HCT116 (cell line): ENCODE measurements at regions not wholly inside any gene's neighbourhood (a gene's known extent, or its start where the extent isn't known, plus 50 kb on each side); places are given as distances from the start of the nearest gene placed in this dataset.

Experiments used
- ATAC-seq: fragments of 200-7000 bp; cut with Tn5 transposase; 2 replicates; pipeline ENCODE4 v1.9.1; 2020; ENCODE audit warnings: mild to moderate bottlenecking, moderate library complexity
- BruUV-seq: library from RNA; stranded (reverse); fragments of 400-500 nt; replicated peaks from 2 replicates; lab custom pipeline; 2021; lab: Mats Ljungman, UMichigan
- CTCF ChIA-PET: fragments of 300-600 bp; sonication (Branson Sonifier 250); formaldehyde crosslinking; loops from one replicate; lab custom pipeline; 2021; ENCODE audit warnings: antibody characterized with exemption; lab: Charles Lee
- POLR2A ChIA-PET: fragments of 300-600, 350-600 bp; sonication (Branson Sonifier 250); formaldehyde crosslinking; loops from one replicate; lab custom pipeline; 2021; ENCODE audit warnings: antibody characterized with exemption; lab: Charles Lee
- RAD21 ChIA-PET, 2 experiments: fragments of 300-600 bp; sonication (Branson Sonifier 250); formaldehyde crosslinking; loops; one replicate each; lab custom pipeline; 2023; ENCODE audit warnings: low total read pairs in 2 of 2; ENCODE audit not compliant: uncharacterized antibody in 2 of 2, unreplicated experiment in 2 of 2, low non-redundant PET in 1 of 2; lab: Charles Lee
- DNase-seq: peaks from one replicate; pipeline ENCODE4 v3.0.0-alpha.2; 2010; ENCODE audit warnings: low read depth, low spot score
- H2AFZ ChIP-seq: fragments of 200-600 bp; shearing (Covaris generic), sonication (generic); 2 replicates; pipeline ENCODE4 v1.6.1; 2017; ENCODE audit warnings: low read depth, mixed run types, mixed read lengths, antibody characterized with exemption, low read length; ENCODE audit not compliant: poor library complexity, severe bottlenecking
- H3K27ac ChIP-seq: 2 replicates; pipeline ENCODE4 v1.5.1; 2012; ENCODE audit warnings: low read depth, low read length
- H3K27me3 ChIP-seq: fragments of 200-600 bp; sonication (generic); 2 replicates; pipeline ENCODE4 v1.6.1; 2016; ENCODE audit warnings: mixed run types, low read length, mixed read lengths; ENCODE audit not compliant: insufficient read depth
- H3K36me3 ChIP-seq, 2 experiments: fragments of 200-500 bp in 1 of 2; fragments of 200-600 bp in 1 of 2; sonication (Bioruptor generic) in 1 of 2; sonication (generic) in 1 of 2; 2 replicates each; pipeline versions ENCODE4 v1.5.1 to v1.6.1; 2014 to 2016; ENCODE audit warnings: low read length in 2 of 2, inconsistent platforms in 1 of 2, mixed read lengths in 1 of 2, mixed run types in 1 of 2; ENCODE audit not compliant: insufficient read depth in 2 of 2, control insufficient read depth in 1 of 2
- H3K4me1 ChIP-seq, 2 experiments: fragments of 200-600 bp in 1 of 2; sonication (generic) in 1 of 2; 2 replicates each; pipeline versions ENCODE4 v1.5.1 to v1.6.1; 2012 to 2017; ENCODE audit warnings: low read length in 2 of 2, inconsistent platforms in 1 of 2, mild to moderate bottlenecking in 1 of 2, mixed read lengths in 1 of 2, mixed run types in 1 of 2, moderate library complexity in 1 of 2; ENCODE audit not compliant: insufficient read depth in 2 of 2, control insufficient read depth in 1 of 2
- H3K4me2 ChIP-seq: fragments of 200-600 bp; sonication (generic); 2 replicates; pipeline ENCODE4 v1.6.1; 2017; ENCODE audit warnings: mixed run types, low read length, mixed read lengths
- H3K4me3 ChIP-seq, 2 experiments: fragments of 200-600 bp in 1 of 2; sonication (generic) in 1 of 2; replicated peaks in 1 of 2; 2 replicates each; pipeline ENCODE4 v1.5.1; 2011 to 2016; ENCODE audit warnings: low read length in 2 of 2, control low read depth in 1 of 2, low read depth in 1 of 2, mild to moderate bottlenecking in 1 of 2, mixed read lengths in 1 of 2, mixed run types in 1 of 2
- H3K79me2 ChIP-seq: fragments of 200-600 bp; sonication (generic); 2 replicates; pipeline ENCODE4 v1.6.1; 2017; ENCODE audit warnings: mild to moderate bottlenecking, mixed run types, low read length, moderate library complexity, mixed read lengths; ENCODE audit not compliant: insufficient read depth
- H3K9ac ChIP-seq: fragments of 200-600 bp; sonication (generic); 2 replicates; pipeline ENCODE4 v1.6.1; 2016; ENCODE audit warnings: low read length, mixed read lengths
- H3K9me2 ChIP-seq: fragments of 200-600 bp; sonication (generic), shearing (Covaris generic); 2 replicates; pipeline ENCODE4 v1.6.1; 2017; ENCODE audit warnings: mixed run types, mild to moderate bottlenecking, moderate library complexity; ENCODE audit not compliant: insufficient read depth
- H3K9me3 ChIP-seq, 2 experiments: fragments of 200-500 bp in 1 of 2; fragments of 200-600 bp in 1 of 2; sonication (Bioruptor generic) in 1 of 2; sonication (generic) in 1 of 2; 2 replicates each; pipeline ENCODE4 v1.6.1; 2014 to 2017; ENCODE audit warnings: low read length in 2 of 2, mixed read lengths in 2 of 2, inconsistent platforms in 1 of 2, low read depth in 1 of 2, mild to moderate bottlenecking in 1 of 2, mixed run types in 1 of 2, moderate library complexity in 1 of 2; ENCODE audit not compliant: control insufficient read depth in 1 of 2, insufficient read depth in 1 of 2
- H4K20me1 ChIP-seq: fragments of 200-600 bp; sonication (generic), shearing (Covaris generic); 2 replicates; pipeline ENCODE4 v1.6.1; 2017; ENCODE audit warnings: mixed run types, mild to moderate bottlenecking, moderate library complexity; ENCODE audit not compliant: insufficient read depth
- ATF3 ChIP-seq: IDR thresholded peaks from 2 replicates; pipeline ENCODE4 v1.6.1; 2012
- CEBPB ChIP-seq: IDR thresholded peaks from 2 replicates; pipeline ENCODE4 v1.6.1; 2012; ENCODE audit warnings: low read depth
- EZH2phosphoT487 ChIP-seq: fragments of 200-600 bp; IDR thresholded peaks from 2 replicates; pipeline ENCODE4 v1.6.1; 2018; ENCODE audit warnings: antibody characterized with exemption, borderline replicate concordance
- POLR2A ChIP-seq: IDR thresholded peaks from 2 replicates; pipeline ENCODE4 v1.7.0; 2011; ENCODE audit warnings: borderline replicate concordance; ENCODE audit not compliant: insufficient read depth, insufficient read length; ENCODE audit errors: extremely low read depth
- REST ChIP-seq: IDR thresholded peaks from 2 replicates; pipeline ENCODE4 v1.6.1; 2012; ENCODE audit warnings: low read depth
- SP1 ChIP-seq: IDR thresholded peaks from 2 replicates; pipeline ENCODE4 v1.6.1; 2012; ENCODE audit warnings: low read depth
- YY1 ChIP-seq: IDR thresholded peaks from 2 replicates; pipeline ENCODE4 v1.6.1; 2011; ENCODE audit warnings: low read length, low read depth, moderate library complexity, mild to moderate bottlenecking; ENCODE audit not compliant: insufficient replicate concordance; ENCODE audit errors: extremely low read depth
- ZFX ChIP-seq: fragments of 450-650 bp; IDR thresholded peaks from 2 replicates; pipeline ENCODE4 v1.6.1; 2017
- ZNF274 ChIP-seq: fragments of 200-500 bp; sonication (Bioruptor generic); IDR thresholded peaks from 2 replicates; pipeline ENCODE4 v1.6.1; 2014; ENCODE audit warnings: mild to moderate bottlenecking, low read depth, low read length, inconsistent platforms
- intact Hi-C: fragments of 100-400 bp; cut with micrococcal nuclease; formaldehyde crosslinking; loops from 2 replicates; pipeline ENCODE4 v1.10.0; 2022

- Histone ChIP-seq H3K4me3 (no peak overlapping the region), H3K36me3 (no peaks in the 10 kb centered on the region), H3K27me3 (no peaks in the 10 kb centered on the region)
- DNase-seq = no peak
- TF ChIP-seq SP1 = no peak
- no peak for TF ChIP-seq POLR2A
- TF ChIP-seq ZFX = no peak
- no peak for TF ChIP-seq CEBPB
- TF ChIP-seq EZH2phosphoT487 = no peak
- TF ChIP-seq YY1 = no peak
- no peak for TF ChIP-seq ZNF274
- TF ChIP-seq ATF3 = no peak
- TF ChIP-seq REST = no peak
- TF ChIP-seq, all 23 proteins: peak for 0
- ChIA-PET RAD21 (no interaction called here), POLR2A (no interaction called here), CTCF (no interaction called here)
- H3K9me2 ChIP-seq = no peaks in the 10 kb centered on the region
- H3K4me1 ChIP-seq = no peaks in the 10 kb centered on the region
- no peak overlapping the region for H3K9ac ChIP-seq
- intact Hi-C loops = no loop called here
- no peaks in the 10 kb centered on the region for H3K79me2 ChIP-seq
- BruUV-seq = no TSS peak
- H4K20me1 ChIP-seq = no peaks in the 10 kb centered on the region
- H3K4me2 ChIP-seq = no peak overlapping the region
- no peaks in the 10 kb centered on the region for H3K9me3 ChIP-seq
- H2AFZ ChIP-seq = no peak overlapping the region
- no peak for ATAC-seq
- no peak overlapping the region for H3K27ac ChIP-seq
These were observed 69.6 kb upstream of the CD28 start for GRCh38 chr2:203636588-203637470.
